Parathyroid adenoma (tissue), 2 donors: ENCODE measurements at regions not wholly inside any gene's neighbourhood (a gene's known extent, or its start where the extent isn't known, plus 50 kb on each side); places are given as distances from the start of the nearest gene placed in this dataset.
A peak's percentile ranks its signal among the peaks of the same experiment; 100 is the strongest.

Experiments used
- H2AFZ ChIP-seq: fragments of 300-600 bp; sonication (generic); one replicate; pipeline ENCODE4 v1.7.0; 2017; ENCODE audit warnings: antibody characterized with exemption, mild to moderate bottlenecking
- H3K27ac ChIP-seq: fragments of 300-600 bp; sonication (generic); one replicate; pipeline ENCODE4 v1.7.0; 2017
- H3K27me3 ChIP-seq: fragments of 300-600 bp; sonication (generic); one replicate; pipeline ENCODE4 v1.7.0; 2017; ENCODE audit warnings: low read length; ENCODE audit not compliant: control insufficient read depth, insufficient read depth
- H3K36me3 ChIP-seq: fragments of 300-600 bp; sonication (generic); one replicate; pipeline ENCODE4 v1.7.0; 2017; ENCODE audit warnings: low read length; ENCODE audit not compliant: control insufficient read depth, insufficient read depth
- H3K4me1 ChIP-seq: fragments of 300-600 bp; sonication (generic); one replicate; pipeline ENCODE4 v1.7.0; 2017; ENCODE audit warnings: control low read depth
- H3K4me2 ChIP-seq: fragments of 300-600 bp; sonication (generic); one replicate; pipeline ENCODE4 v1.7.0; 2017; ENCODE audit warnings: low read length
- H3K4me3 ChIP-seq: fragments of 300-600 bp; sonication (generic); one replicate; pipeline ENCODE4 v1.7.0; 2017; ENCODE audit warnings: low read depth, low read length
- H3K79me2 ChIP-seq: fragments of 300-600 bp; sonication (generic); one replicate; pipeline ENCODE4 v1.7.0; 2017; ENCODE audit warnings: control low read depth
- H3K9ac ChIP-seq: fragments of 300-600 bp; sonication (generic); one replicate; pipeline ENCODE4 v1.7.0; 2017; ENCODE audit warnings: mild to moderate bottlenecking
- H3K9me3 ChIP-seq: fragments of 300-600 bp; sonication (generic); one replicate; pipeline ENCODE4 v1.7.0; 2017; ENCODE audit warnings: low read length; ENCODE audit not compliant: control insufficient read depth
- TF ChIP-seq, protein P1 (sequence below): fragments of 300-600 bp; sonication (generic); IDR thresholded peaks from one replicate; pipeline ENCODE4 v1.7.0; 2017; ENCODE audit warnings: antibody characterized with exemption, mild to moderate bottlenecking
- donor health status: primary hyperparathyroidism.

DNA sequence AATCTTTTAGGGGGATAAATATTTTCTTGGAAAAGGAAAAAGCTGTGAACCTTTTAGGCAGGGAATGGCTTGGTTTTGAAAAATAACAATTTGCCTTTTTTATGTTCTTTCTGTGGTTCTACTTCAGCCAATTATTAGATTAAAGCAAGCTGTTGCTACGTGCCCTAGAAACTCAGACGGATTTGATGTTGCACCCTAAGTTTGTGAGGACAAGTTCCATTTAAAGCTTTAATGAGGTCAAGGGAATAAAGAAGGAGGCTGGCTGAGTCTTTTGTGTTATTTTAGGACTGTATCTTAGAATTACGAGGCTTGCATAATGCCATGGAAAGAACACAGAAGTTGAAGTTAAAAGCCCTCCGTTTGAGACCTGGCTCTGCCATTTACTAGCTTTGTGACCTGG, 216.9 kb downstream of the NUF2 start:
- Histone ChIP-seq H3K27ac (no peak overlapping the region), H3K4me3 (no peak overlapping the region)

GRCh38 chr1:163540727-163541126, 219.0 kb downstream of the NUF2 start:
- Histone ChIP-seq H3K9ac (no peak overlapping the region), H3K4me2 (no peak overlapping the region), H3K4me3 (no peak overlapping the region), H3K27ac (no peak overlapping the region), H2AFZ (no peak overlapping the region), H3K27me3 (no peaks in the 10 kb centered on the region), H3K9me3 (no peaks in the 10 kb centered on the region), H3K4me1 (peaks cover 6% of the 10 kb centered on the region), H3K36me3 (no peaks in the 10 kb centered on the region), H3K79me2 (no peaks in the 10 kb centered on the region)
- TF ChIP-seq, protein P1, sequence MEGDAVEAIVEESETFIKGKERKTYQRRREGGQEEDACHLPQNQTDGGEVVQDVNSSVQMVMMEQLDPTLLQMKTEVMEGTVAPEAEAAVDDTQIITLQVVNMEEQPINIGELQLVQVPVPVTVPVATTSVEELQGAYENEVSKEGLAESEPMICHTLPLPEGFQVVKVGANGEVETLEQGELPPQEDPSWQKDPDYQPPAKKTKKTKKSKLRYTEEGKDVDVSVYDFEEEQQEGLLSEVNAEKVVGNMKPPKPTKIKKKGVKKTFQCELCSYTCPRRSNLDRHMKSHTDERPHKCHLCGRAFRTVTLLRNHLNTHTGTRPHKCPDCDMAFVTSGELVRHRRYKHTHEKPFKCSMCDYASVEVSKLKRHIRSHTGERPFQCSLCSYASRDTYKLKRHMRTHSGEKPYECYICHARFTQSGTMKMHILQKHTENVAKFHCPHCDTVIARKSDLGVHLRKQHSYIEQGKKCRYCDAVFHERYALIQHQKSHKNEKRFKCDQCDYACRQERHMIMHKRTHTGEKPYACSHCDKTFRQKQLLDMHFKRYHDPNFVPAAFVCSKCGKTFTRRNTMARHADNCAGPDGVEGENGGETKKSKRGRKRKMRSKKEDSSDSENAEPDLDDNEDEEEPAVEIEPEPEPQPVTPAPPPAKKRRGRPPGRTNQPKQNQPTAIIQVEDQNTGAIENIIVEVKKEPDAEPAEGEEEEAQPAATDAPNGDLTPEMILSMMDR: no peak

More for the DNA sequence above, 216.9 kb downstream of the NUF2 start:
- Histone ChIP-seq H3K9me3 (no peaks in the 10 kb centered on the region), H3K4me1 (peaks cover 11% of the 10 kb centered on the region), H3K9ac (no peak overlapping the region), H3K27me3 (no peaks in the 10 kb centered on the region), H3K79me2 (no peaks in the 10 kb centered on the region), H2AFZ (no peak overlapping the region), H3K36me3 (no peaks in the 10 kb centered on the region), H3K4me2 (no peak overlapping the region)
- TF ChIP-seq, protein P1: no peak

- Histone ChIP-seq H3K27ac (no peak overlapping the region), H3K79me2 (no peaks in the 10 kb centered on the region), H3K27me3 (no peaks in the 10 kb centered on the region), H3K4me1 (no peaks in the 10 kb centered on the region), H3K4me2 (no peak overlapping the region), H3K36me3 (no peaks in the 10 kb centered on the region), H3K9me3 (no peaks in the 10 kb centered on the region), H3K9ac (no peak overlapping the region), H2AFZ (no peak overlapping the region), H3K4me3 (no peak overlapping the region)
- TF ChIP-seq, protein P1: no peak
Observed at GRCh38 chr1:163544441-163544840, 222.7 kb downstream of the NUF2 start.

GRCh38 chr1:163558162-163558561, 236.4 kb downstream of the NUF2 start:
- Histone ChIP-seq H3K9me3 (no peaks in the 10 kb centered on the region), H3K27ac (peak overlapping the region; percentile 91), H3K4me3 (no peak overlapping the region), H2AFZ (no peak overlapping the region), H3K9ac (no peak overlapping the region), H3K27me3 (no peaks in the 10 kb centered on the region), H3K4me2 (peak overlapping the region; percentile 46), H3K36me3 (no peaks in the 10 kb centered on the region), H3K4me1 (peaks cover 47% of the 10 kb centered on the region), H3K79me2 (no peaks in the 10 kb centered on the region)
- TF ChIP-seq, protein P1: no peak

- H2AFZ ChIP-seq: peak overlapping the region; percentile 68
- no peaks in the 10 kb centered on the region for H3K36me3 ChIP-seq
- no peak overlapping the region for H3K4me2 ChIP-seq
- H3K27ac ChIP-seq: peak overlapping the region; percentile 91
- no peak overlapping the region for H3K4me3 ChIP-seq
- H3K27me3 ChIP-seq: no peaks in the 10 kb centered on the region
- H3K9me3 ChIP-seq: no peaks in the 10 kb centered on the region
- no peak overlapping the region for H3K9ac ChIP-seq
- H3K4me1 ChIP-seq: peaks cover 35% of the 10 kb centered on the region
- H3K79me2 ChIP-seq: no peaks in the 10 kb centered on the region
- TF ChIP-seq, protein P1: peak; percentile 53
Observed at GRCh38 chr1:163561580-163562295, 240.0 kb downstream of the NUF2 start.
